SKM-1 (cell line): ENCODE measurements at regions not wholly inside any gene's neighbourhood (a gene's known extent, or its start where the extent isn't known, plus 50 kb on each side); places are given as distances from the start of the nearest gene placed in this dataset.

Experiments
- DNase-seq: peaks from one replicate; lab custom pipeline; 2025; ENCODE audit not compliant: unreplicated experiment; lab: John Stamatoyannopoulos, UW

- no peak for DNase-seq
Observed at GRCh38 chr5:124692950-124693349, 53.5 kb downstream of the ZNF608 start.

GRCh38 chr5:124692324-124692723 is 54.1 kb downstream of the ZNF608 start:
- DNase-seq, result no peak

GRCh38 chr5:124689653-124690052 is 56.8 kb downstream of the ZNF608 start:
- DNase-seq, result no peak

- DNase-seq, result no peak
Observed at GRCh38 chr5:124686239-124687004, 60.0 kb downstream of the ZNF608 start.

- DNase-seq, result no peak
Observed at GRCh38 chr5:124685404-124685930, 61.0 kb downstream of the ZNF608 start.

- no peak for DNase-seq
Observed at GRCh38 chr5:124683917-124684555, 62.4 kb downstream of the ZNF608 start.

- no peak for DNase-seq
Observed at GRCh38 chr5:124679578-124680199, 66.8 kb downstream of the ZNF608 start.

GRCh38 chr5:124678922-124679519 is 67.4 kb downstream of the ZNF608 start:
- no peak for DNase-seq

- no peak for DNase-seq
Observed at GRCh38 chr5:124678468-124678867, 68.0 kb downstream of the ZNF608 start.

- no peak for DNase-seq
Observed at GRCh38 chr5:124677374-124678351, 68.8 kb downstream of the ZNF608 start.

GRCh38 chr5:124675931-124676846 is 70.2 kb downstream of the ZNF608 start:
- no peak for DNase-seq

GRCh38 chr5:124671193-124671592 is 75.2 kb downstream of the ZNF608 start:
- DNase-seq, result no peak

- DNase-seq, result no peak
Observed at GRCh38 chr5:124670722-124671184, 75.7 kb downstream of the ZNF608 start.

GRCh38 chr5:124669956-124670721 is 76.3 kb downstream of the ZNF608 start:
- DNase-seq, result no peak

GRCh38 chr5:124669300-124669648 is 77.2 kb downstream of the ZNF608 start:
- DNase-seq, result no peak

GRCh38 chr5:124668353-124669299 is 77.8 kb downstream of the ZNF608 start:
- no peak for DNase-seq

GRCh38 chr5:124665625-124666024 is 80.8 kb downstream of the ZNF608 start:
- DNase-seq, result no peak
